Pancreas (tissue), 10 donors: ENCODE measurements at regions not wholly inside any gene's neighbourhood (a gene's known extent, or its start where the extent isn't known, plus 50 kb on each side); places are given as distances from the start of the nearest gene placed in this dataset.

Source experiments
- ATAC-seq, 4 donors: fragments of 200-7000 bp; cut with Tn5 transposase; one replicate each; pipeline versions ENCODE4 v1.8.0 to v1.9.1; 2020; ENCODE audit warnings: mild to moderate bottlenecking in 4 of 4, moderate library complexity in 4 of 4
- DNase-seq, 6 donors: peaks; one replicate each; pipeline ENCODE4 v3.0.0-alpha.2; 2020
- FAIRE-seq: peaks from 2 replicates; lab custom pipeline; 2012; peaks lifted over from hg19 to GRCh38; lab: Jason Lieb, UNC
- H3K27ac ChIP-seq, 4 donors: fragments of 200-600 bp; sonication (generic); 1 replicate in 3 of 4; 2 replicates in 1 of 4; pipeline versions ENCODE4 v1.5.0 to v1.8.0; 2020
- H3K27me3 ChIP-seq, 4 donors: fragments of 200-600 bp; one replicate each; pipeline ENCODE4 v1.8.0; 2021
- H3K36me3 ChIP-seq, 3 donors: fragments of 200-600 bp; sonication (generic) in 1 of 3; one replicate each; pipeline versions ENCODE4 v1.5.0 to v1.8.0; 2020 to 2021
- H3K4me1 ChIP-seq, 3 donors: fragments of 200-600 bp; one replicate each; pipeline ENCODE4 v1.8.0; 2021
- H3K4me3 ChIP-seq, 4 donors: fragments of 200-600 bp; sonication (generic) in 2 of 4; one replicate each; pipeline versions ENCODE4 v1.5.0 to v1.8.0; 2020 to 2021
- H3K9me3 ChIP-seq, 4 donors: fragments of 200-600 bp; one replicate each; pipeline ENCODE4 v1.8.0; 2021
- WGBS, 2 donors: extraction: QIAGEN DNeasy Blood & Tissue Kit; methylation state at CpG; one replicate each; pipeline ENCODE4 v1.1.7; 2013; 5-methylcytosine and 5-hydroxymethylcytosine counted together
- intact Hi-C, 3 donors: fragments of 100-400 bp; cut with DNase I; formaldehyde crosslinking; loops; one replicate each; pipeline versions ENCODE4 v1.11.1 to v1.14.2; 2022
- TF ChIP-seq, protein P1 (sequence below), 4 donors: fragments of 200-600 bp; sonication (generic) in 3 of 4; IDR thresholded peaks; one replicate each; pipeline versions ENCODE4 v1.5.0 to v1.8.0; 2021; ENCODE audit warnings: antibody characterized with exemption in 4 of 4
- donor health status: healthy with polysubstance abuse.
- donor health status: DM: no; HTN: no; CAD: no; lungs with moderate emphysema.
- donor health status: DM: no; HTN: no; CAD: no.
- donor health status: control.
- donor health status: control.
- donor health status: Bipolar disorder and iron deficiency.
- donor health status: DM: yes; HTN: yes; CAD: no.
- donor health status: DM: no; HTN: no; CAD: no.
- donor health status: DM: no; HTN: no; CAD: no.
- donor health status: DM: yes; HTN: yes; CAD: no.

DNA sequence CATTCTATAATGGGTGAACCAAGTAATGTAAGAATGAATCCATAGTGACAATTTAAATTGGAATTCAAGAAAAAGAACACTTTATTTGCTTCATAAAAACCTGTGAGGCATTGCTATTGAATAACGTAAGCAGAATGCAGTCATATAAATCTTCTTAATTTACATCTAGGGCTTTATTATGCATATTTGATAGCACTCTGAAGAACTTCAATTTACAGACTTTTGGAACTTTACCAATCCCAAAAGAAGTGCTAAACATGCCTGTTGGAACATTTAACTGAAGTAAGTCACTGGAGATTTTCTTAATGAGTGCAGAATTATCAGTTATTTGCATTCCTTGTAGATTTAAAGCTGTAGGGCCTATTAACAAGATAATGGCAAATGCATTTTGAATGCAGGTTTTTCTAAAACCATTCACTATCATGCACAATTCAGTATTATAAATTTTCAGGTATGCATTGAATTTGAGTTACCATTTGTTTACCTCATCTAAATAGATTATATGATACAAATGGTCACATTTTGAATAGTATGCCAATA lies 1181.2 kb downstream of the ARAP2 start:
- DNase-seq (no peak), FAIRE-seq (no peak), ATAC-seq (no peak)
- H3K4me3 ChIP-seq = no peak overlapping the region
- no peaks in the 10 kb centered on the region for H3K27me3 ChIP-seq
- H3K27ac ChIP-seq = no peak overlapping the region
- TF ChIP-seq, protein P1, sequence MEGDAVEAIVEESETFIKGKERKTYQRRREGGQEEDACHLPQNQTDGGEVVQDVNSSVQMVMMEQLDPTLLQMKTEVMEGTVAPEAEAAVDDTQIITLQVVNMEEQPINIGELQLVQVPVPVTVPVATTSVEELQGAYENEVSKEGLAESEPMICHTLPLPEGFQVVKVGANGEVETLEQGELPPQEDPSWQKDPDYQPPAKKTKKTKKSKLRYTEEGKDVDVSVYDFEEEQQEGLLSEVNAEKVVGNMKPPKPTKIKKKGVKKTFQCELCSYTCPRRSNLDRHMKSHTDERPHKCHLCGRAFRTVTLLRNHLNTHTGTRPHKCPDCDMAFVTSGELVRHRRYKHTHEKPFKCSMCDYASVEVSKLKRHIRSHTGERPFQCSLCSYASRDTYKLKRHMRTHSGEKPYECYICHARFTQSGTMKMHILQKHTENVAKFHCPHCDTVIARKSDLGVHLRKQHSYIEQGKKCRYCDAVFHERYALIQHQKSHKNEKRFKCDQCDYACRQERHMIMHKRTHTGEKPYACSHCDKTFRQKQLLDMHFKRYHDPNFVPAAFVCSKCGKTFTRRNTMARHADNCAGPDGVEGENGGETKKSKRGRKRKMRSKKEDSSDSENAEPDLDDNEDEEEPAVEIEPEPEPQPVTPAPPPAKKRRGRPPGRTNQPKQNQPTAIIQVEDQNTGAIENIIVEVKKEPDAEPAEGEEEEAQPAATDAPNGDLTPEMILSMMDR (IDR thresholded peaks at IDR 0.05) = no peak
- H3K9me3 ChIP-seq = no peaks in the 10 kb centered on the region
- 49 to 64% methylated on average over 1 of the region's 1 CpG for WGBS, 2 donors
- H3K36me3 ChIP-seq = no peaks in the 10 kb centered on the region
- intact Hi-C loops = no loop called here
- no peaks in the 10 kb centered on the region for H3K4me1 ChIP-seq

DNA sequence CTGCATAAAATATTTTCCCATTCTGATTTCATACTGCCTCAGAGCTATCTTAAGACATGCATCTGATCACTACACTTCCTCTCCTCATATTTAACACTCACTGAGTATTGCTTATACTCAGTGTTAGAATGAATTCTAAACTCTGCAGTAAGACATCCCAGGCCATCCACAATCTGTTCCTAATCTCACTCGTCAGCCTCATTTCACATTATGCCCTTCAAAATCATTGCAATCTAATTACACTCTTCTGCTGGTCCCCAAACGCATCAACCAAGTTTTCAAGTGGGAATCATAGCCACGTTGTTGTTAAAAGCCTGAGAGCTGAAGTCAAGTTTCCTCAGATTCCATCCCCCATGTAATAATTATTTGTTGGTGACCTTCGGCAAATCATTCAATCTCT lies 1177.9 kb downstream of the ARAP2 start:
- intact Hi-C loops = no loop called here
- no peaks in the 10 kb centered on the region for H3K9me3 ChIP-seq
- no peak for ATAC-seq
- H3K27ac ChIP-seq = no peak overlapping the region
- WGBS, 2 donors = 55 to 66% methylated on average over 4 of the region's 4 CpGs
- no peak overlapping the region for H3K4me3 ChIP-seq
- TF ChIP-seq, protein P1 (IDR thresholded peaks at IDR 0.05) = no peak
- no peak for FAIRE-seq
- no peaks in the 10 kb centered on the region for H3K27me3 ChIP-seq
- H3K4me1 ChIP-seq = no peaks in the 10 kb centered on the region
- H3K36me3 ChIP-seq = no peaks in the 10 kb centered on the region
- no peak for DNase-seq

DNA sequence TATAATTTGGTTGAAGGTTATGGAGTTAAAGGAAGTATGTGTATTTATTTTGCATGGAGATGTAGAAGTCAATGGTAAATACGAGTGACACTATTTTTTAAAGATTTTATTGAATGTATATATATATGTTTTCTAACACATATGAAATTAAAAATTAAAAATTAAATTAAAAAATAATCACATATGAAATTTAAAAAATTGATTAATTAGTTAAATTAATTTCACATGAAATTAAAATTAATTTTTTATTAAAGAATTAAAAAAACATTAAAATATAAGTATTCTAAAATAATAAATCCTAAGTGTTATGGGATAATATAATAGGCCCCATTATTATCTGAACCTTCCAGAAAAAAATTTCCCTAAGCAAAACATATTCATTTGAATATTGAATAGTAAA lies 1163.5 kb downstream of the ARAP2 start:
- no peak for ATAC-seq
- TF ChIP-seq, protein P1 (IDR thresholded peaks at IDR 0.05) = no peak
- Histone ChIP-seq H3K27me3 (no peaks in the 10 kb centered on the region), H3K4me1 (no peaks in the 10 kb centered on the region), H3K4me3 (no peak overlapping the region), H3K36me3 (no peaks in the 10 kb centered on the region), H3K27ac (no peak overlapping the region), H3K9me3 (no peaks in the 10 kb centered on the region)
- no peak for DNase-seq
- intact Hi-C loops = no loop called here
- FAIRE-seq = peak; percentile 84
- WGBS, 2 donors = 64 to 75% methylated on average over 1 of the region's 1 CpG

DNA sequence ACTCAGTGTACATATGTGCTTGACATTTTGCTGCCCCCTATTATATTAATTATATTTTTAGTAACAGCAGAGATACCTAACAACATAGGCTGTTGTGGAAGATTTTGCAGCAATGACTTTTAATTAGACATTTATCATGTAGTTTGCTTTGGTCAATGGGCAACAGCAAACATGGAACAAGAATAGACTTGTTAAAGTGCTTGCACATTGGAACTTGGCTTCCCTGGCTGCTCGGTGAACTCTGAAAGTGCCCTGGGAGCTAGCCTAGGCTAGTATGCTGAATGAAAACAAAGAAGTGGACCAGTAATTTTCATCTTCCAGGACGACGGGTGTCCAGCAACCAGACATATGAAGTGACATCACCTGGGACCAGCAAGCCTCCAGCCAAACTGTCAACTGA lies 1157.1 kb downstream of the ARAP2 start:
- Histone ChIP-seq H3K4me1 (no peaks in the 10 kb centered on the region), H3K4me3 (no peak overlapping the region), H3K9me3 (no peaks in the 10 kb centered on the region), H3K36me3 (no peaks in the 10 kb centered on the region), H3K27ac (no peak overlapping the region), H3K27me3 (no peaks in the 10 kb centered on the region)
- FAIRE-seq = no peak
- WGBS, 2 donors = 49 to 71% methylated on average over 3 of the region's 3 CpGs
- ATAC-seq = no peak
- intact Hi-C loops = no loop called here
- no peak for DNase-seq
- TF ChIP-seq, protein P1 (IDR thresholded peaks at IDR 0.05) = no peak

DNA sequence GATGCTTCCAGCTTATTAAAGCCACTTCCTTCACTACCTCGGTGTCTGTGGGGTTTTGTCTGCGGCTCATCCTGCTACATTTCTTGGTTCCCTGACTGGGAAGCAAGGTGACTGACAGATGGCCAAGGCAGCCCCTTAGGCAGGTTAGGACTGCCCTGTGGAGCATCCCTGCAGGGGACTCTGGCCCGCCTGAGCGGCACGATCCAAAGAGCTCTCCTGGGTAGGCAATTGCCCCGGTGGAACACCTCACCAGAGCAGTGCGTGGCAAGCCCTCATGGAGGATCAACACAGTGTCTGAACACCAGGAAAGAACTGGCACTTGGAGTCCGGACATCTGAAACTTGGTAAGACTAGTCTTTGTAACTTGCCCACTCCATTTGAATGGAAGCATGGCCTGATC lies 1143.4 kb downstream of the ARAP2 start:
- no peak for ATAC-seq
- Histone ChIP-seq H3K27ac (no peak overlapping the region), H3K4me3 (no peak overlapping the region), H3K36me3 (no peaks in the 10 kb centered on the region), H3K27me3 (no peaks in the 10 kb centered on the region), H3K9me3 (no peaks in the 10 kb centered on the region), H3K4me1 (no peaks in the 10 kb centered on the region)
- TF ChIP-seq, protein P1 (IDR thresholded peaks at IDR 0.05) = no peak
- WGBS, 2 donors = 79 to 84% methylated on average over 8 of the region's 8 CpGs
- intact Hi-C loops = no loop called here
- FAIRE-seq = no peak
- DNase-seq = peak in 1 of 6 donors; percentile 52
